Stomach (tissue), 8 donors: ENCODE measurements at regions not wholly inside any gene's neighbourhood (a gene's known extent, or its start where the extent isn't known, plus 50 kb on each side); places are given as distances from the start of the nearest gene placed in this dataset.

Experiments used
- DNase-seq, 2 donors: peaks; one replicate each; pipeline versions ENCODE4 v3.0.0 to v3.0.0-alpha.2; 2013 to 2019
- H3K27ac ChIP-seq, 5 donors: fragments of 200-600 bp in 4 of 5; sonication (generic) in 4 of 5; one replicate each; pipeline ENCODE4 v1.5.1; 2013 to 2019; ENCODE audit warnings: mild to moderate bottlenecking in 1 of 5, moderate library complexity in 1 of 5
- H3K27me3 ChIP-seq, 3 donors: fragments of 200-600 bp; sonication (generic); one replicate each; pipeline ENCODE4 v1.5.1; 2017 to 2019; ENCODE audit warnings: mixed run types in 1 of 3
- H3K36me3 ChIP-seq, 4 donors: fragments of 200-600 bp; sonication (generic); 1 replicate in 3 of 4; 2 replicates in 1 of 4; pipeline ENCODE4 v1.5.1; 2016 to 2019
- H3K4me1 ChIP-seq, 4 donors: fragments of 200-600 bp; sonication (generic); one replicate each; pipeline ENCODE4 v1.5.1; 2016 to 2019
- H3K4me3 ChIP-seq, 4 donors: fragments of 200-600 bp; sonication (generic) in 3 of 4; one replicate each; pipeline ENCODE4 v1.5.1; 2016 to 2019; ENCODE audit warnings: mild to moderate bottlenecking in 1 of 4
- H3K9me3 ChIP-seq, 4 donors: fragments of 200-600 bp; sonication (generic); one replicate each; pipeline ENCODE4 v1.5.1; 2016 to 2019
- CTCF ChIP-seq, 7 experiments: fragments of 450-650 bp in 4 of 7; fragments of 200-600 bp in 3 of 7; sonication (generic) in 3 of 7; IDR thresholded peaks; one replicate each; pipeline ENCODE4 v1.5.1; 2016 to 2019; ENCODE audit warnings: antibody characterized with exemption in 7 of 7, control low read depth in 2 of 7, mild to moderate bottlenecking in 1 of 7
- EP300 ChIP-seq: sonication (generic); formaldehyde crosslinking; IDR thresholded peaks from one replicate; pipeline ENCODE4 v1.6.1; 2017; ENCODE audit warnings: antibody characterized with exemption
- POLR2A ChIP-seq, 4 donors: fragments of 450-650 bp; IDR thresholded peaks; one replicate each; pipeline ENCODE4 v1.6.1; 2016; ENCODE audit warnings: antibody characterized with exemption in 4 of 4, control low read depth in 2 of 4, mild to moderate bottlenecking in 1 of 4, moderate library complexity in 1 of 4
- POLR2AphosphoS5 ChIP-seq, 3 donors: sonication (generic); formaldehyde crosslinking; IDR thresholded peaks; one replicate each; pipeline ENCODE4 v1.6.1; 2016; ENCODE audit warnings: antibody characterized with exemption in 3 of 3
- WGBS, 5 donors: extraction: QIAGEN DNeasy Blood & Tissue Kit in 3 of 5; methylation state at CpG; one replicate each; pipeline versions ENCODE4 v1.1.5 to v1.1.7; 2013 to 2018; 5-methylcytosine and 5-hydroxymethylcytosine counted together
- intact Hi-C: fragments of 100-400 bp; cut with DNase I; formaldehyde crosslinking; loops from one replicate; pipeline ENCODE4 v1.15.1; 2023; ENCODE audit warnings: low total_unique reads
- donor health status: healthy with polysubstance abuse.
- donor health status: Bipolar disorder and iron deficiency.
- donor health status: healthy.

- Histone ChIP-seq H3K9me3 (peaks cover 0 to 8% (median 3%) of the 10 kb centered on the region in 4 donors), H3K4me1 (no peaks in the 10 kb centered on the region), H3K27me3 (no peaks in the 10 kb centered on the region), H3K36me3 (no peaks in the 10 kb centered on the region), H3K27ac (no peak overlapping the region), H3K4me3 (no peak overlapping the region)
- 61 to 76% (median 67%) methylated on average over 4 of the region's 4 CpGs for WGBS, 5 donors
- intact Hi-C loops = no loop called here
- TF ChIP-seq POLR2A (IDR thresholded peaks at IDR 0.05) = no peak
- no peak for TF ChIP-seq EP300
- TF ChIP-seq POLR2AphosphoS5 (IDR thresholded peaks at IDR 0.05) = no peak
- TF ChIP-seq CTCF (IDR thresholded peaks at IDR 0.05) = no peak
- DNase-seq = no peak
Observed at GRCh38 chr6:9890893-9891292, 524.0 kb downstream of the TFAP2A start.

GRCh38 chr6:9890469-9890868 lies 524.4 kb downstream of the TFAP2A start:
- Histone ChIP-seq H3K36me3 (no peaks in the 10 kb centered on the region), H3K27me3 (no peaks in the 10 kb centered on the region), H3K27ac (no peak overlapping the region), H3K4me1 (no peaks in the 10 kb centered on the region), H3K9me3 (peaks cover 0 to 8% (median 3%) of the 10 kb centered on the region in 4 donors), H3K4me3 (no peak overlapping the region)
- no peak for TF ChIP-seq EP300
- intact Hi-C loops = no loop called here
- WGBS, 5 donors = 80 to 91% (median 88%) methylated on average over 3 of the region's 3 CpGs
- DNase-seq = no peak

- H3K27ac ChIP-seq = no peak overlapping the region
- H3K27me3 ChIP-seq = no peaks in the 10 kb centered on the region
- TF ChIP-seq POLR2AphosphoS5 (IDR thresholded peaks at IDR 0.05) = no peak
- no peak for TF ChIP-seq CTCF (IDR thresholded peaks at IDR 0.05)
- no peak for TF ChIP-seq POLR2A (IDR thresholded peaks at IDR 0.05)
- no peak for TF ChIP-seq EP300
- peaks cover 0 to 21% (median 4%) of the 10 kb centered on the region in 4 donors for H3K9me3 ChIP-seq
- no peaks in the 10 kb centered on the region for H3K4me1 ChIP-seq
- H3K36me3 ChIP-seq = no peaks in the 10 kb centered on the region
- WGBS, 5 donors = 20 to 40% (median 32%) methylated on average over 1 of the region's 1 CpG
- H3K4me3 ChIP-seq = no peak overlapping the region
- no peak for DNase-seq
- intact Hi-C loops = no loop called here
Observed at GRCh38 chr6:9878535-9878934, 536.3 kb downstream of the TFAP2A start.

GRCh38 chr6:9875605-9876353 lies 539.1 kb downstream of the TFAP2A start:
- no peak for DNase-seq
- 26 to 51% (median 46%) methylated on average over 4 of the region's 4 CpGs for WGBS, 5 donors
- TF ChIP-seq CTCF (IDR thresholded peaks at IDR 0.05) = no peak
- no peak for TF ChIP-seq POLR2AphosphoS5 (IDR thresholded peaks at IDR 0.05)
- no peak for TF ChIP-seq EP300
- no peak for TF ChIP-seq POLR2A (IDR thresholded peaks at IDR 0.05)

GRCh38 chr6:9862603-9863167 lies 552.2 kb downstream of the TFAP2A start:
- no peak for DNase-seq
- WGBS, 5 donors = 68 to 92% (median 86%) methylated on average over 2 of the region's 2 CpGs
- Histone ChIP-seq H3K27me3 (no peaks in the 10 kb centered on the region), H3K4me1 (no peaks in the 10 kb centered on the region), H3K27ac (no peak overlapping the region), H3K36me3 (no peaks in the 10 kb centered on the region), H3K9me3 (peaks cover 0 to 30% (median 22%) of the 10 kb centered on the region in 4 donors), H3K4me3 (no peak overlapping the region)
- TF ChIP-seq EP300 = no peak
- TF ChIP-seq POLR2A (IDR thresholded peaks at IDR 0.05) = no peak
- no peak for TF ChIP-seq POLR2AphosphoS5 (IDR thresholded peaks at IDR 0.05)
- TF ChIP-seq CTCF (IDR thresholded peaks at IDR 0.05) = no peak
- intact Hi-C loops = no loop called here

More at GRCh38 chr6:9875605-9876353, 539.1 kb downstream of the TFAP2A start:
- no peak overlapping the region for H3K4me3 ChIP-seq
- H3K27ac ChIP-seq = no peak overlapping the region
- no peaks in the 10 kb centered on the region for H3K9me3 ChIP-seq
- intact Hi-C loops = no loop called here
- H3K4me1 ChIP-seq = no peaks in the 10 kb centered on the region
- H3K27me3 ChIP-seq = no peaks in the 10 kb centered on the region
- no peaks in the 10 kb centered on the region for H3K36me3 ChIP-seq
